ENCODE measurements at regions not wholly inside any gene's neighbourhood (a gene's known extent, or its start where the extent isn't known, plus 50 kb on each side); places are given as distances from the start of the nearest gene placed in this dataset.

DNA sequence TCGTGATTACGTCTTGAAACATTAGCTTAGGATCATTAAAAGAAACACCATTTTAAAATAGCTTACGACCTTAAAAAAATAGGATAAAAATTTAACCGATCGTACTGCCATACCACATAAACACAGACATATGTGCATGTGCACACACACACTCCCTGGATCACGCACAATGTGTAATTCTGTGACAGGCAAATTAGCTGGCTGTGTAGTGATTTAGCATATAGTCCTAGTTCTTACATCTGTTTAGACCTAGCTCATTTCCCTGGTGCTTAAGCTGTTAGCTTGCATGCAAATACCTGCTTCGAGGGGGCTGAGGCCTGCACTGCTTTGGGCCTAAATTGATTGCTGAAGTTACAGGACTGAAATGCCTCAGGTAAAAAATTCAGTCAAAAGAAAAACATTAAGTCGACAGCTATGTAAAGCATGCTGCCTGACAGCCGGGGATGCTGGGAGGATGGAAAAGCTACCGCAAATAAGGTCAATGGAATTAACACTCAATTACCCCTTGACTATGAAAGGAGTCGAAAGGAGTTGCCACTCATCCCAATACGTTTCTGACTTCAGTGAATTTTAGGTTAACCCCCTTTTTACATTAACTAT lies 267.1 kb upstream of the FZD8 start:
- TF ChIP-seq CTCF (conservative IDR thresholded peaks at IDR 0.05) (no peak), EZH2 (IDR thresholded peaks at IDR 0.05; ENCODE audit: low read depth) (no peak)
